B cell (primary cell): ENCODE measurements at regions not wholly inside any gene's neighbourhood (a gene's known extent, or its start where the extent isn't known, plus 50 kb on each side); places are given as distances from the start of the nearest gene placed in this dataset.

ENCODE experiments used
- CTCF ChIP-seq: fragments of 200-600 bp; IDR thresholded peaks from one replicate; pipeline ENCODE4 v1.8.0; 2022; ENCODE audit warnings: antibody characterized with exemption, mild to moderate bottlenecking
- EZH2 ChIP-seq: IDR thresholded peaks from 2 replicates; pipeline ENCODE4 v1.6.1; 2012; ENCODE audit warnings: borderline replicate concordance, low read depth, mild to moderate bottlenecking, moderate library complexity, low read length; ENCODE audit not compliant: insufficient read depth, poor library complexity, severe bottlenecking

- TF ChIP-seq EZH2 = no peak
- no peak for TF ChIP-seq CTCF
Measured at GRCh38 chr9:119052339-119053030, 316.8 kb downstream of the BRINP1 start.
